ENCODE measurements at regions not wholly inside any gene's neighbourhood (a gene's known extent, or its start where the extent isn't known, plus 50 kb on each side); places are given as distances from the start of the nearest gene placed in this dataset.

GRCh38 chr21:24976238-24976637, 631.0 kb downstream of the MRPL39 start:
- Histone ChIP-seq H4K12ac (ENCODE audit: low read depth, low read length) (no peak overlapping the region), H3K4ac (ENCODE audit: low read depth, low read length) (no peak overlapping the region), H3K14ac (ENCODE audit: low read length) (no peak overlapping the region), H3K79me1 (ENCODE audit: low read length) (no peaks in the 10 kb centered on the region), H3K9me3 (ENCODE audit: insufficient read depth, low read depth, low read length) (no peaks in the 10 kb centered on the region), H3K4me1 (ENCODE audit: control insufficient read depth in 1 of 2, insufficient read depth in 2 of 2, low read length in 2 of 2) (no peaks in the 10 kb centered on the region), H2BK120ac (ENCODE audit: insufficient read depth, low read length, poor library complexity) (no peak overlapping the region), H3K79me2 (ENCODE audit: control insufficient read depth, insufficient read depth, low read length, poor library complexity) (no peaks in the 10 kb centered on the region), H4K91ac (ENCODE audit: low read depth, low read length) (no peak overlapping the region), H4K8ac (ENCODE audit: low read depth, low read length) (no peak overlapping the region), H2BK5ac (ENCODE audit: low read depth, low read length, poor library complexity) (no peak overlapping the region), H3K4me2 (ENCODE audit: low read length) (no peak overlapping the region), H3K18ac (ENCODE audit: low read length) (no peak overlapping the region), H3K27me3 (ENCODE audit: insufficient read depth, low read length) (no peaks in the 10 kb centered on the region), H2AK5ac (ENCODE audit: low read length) (no peak overlapping the region), H3K4me3 (ENCODE audit: low read depth, low read length) (no peak overlapping the region), H3K9ac (ENCODE audit: low read length) (no peak overlapping the region), H3K36me3 (ENCODE audit: control insufficient read depth in 1 of 2, insufficient read depth in 2 of 2, low read length in 2 of 2) (no peaks in the 10 kb centered on the region), H3K27ac (ENCODE audit: low read depth, low read length) (no peak overlapping the region), H3K23ac (ENCODE audit: low read length) (no peak overlapping the region), H2BK12ac (ENCODE audit: low read length) (no peak overlapping the region), H2AFZ (ENCODE audit: insufficient read depth, low read length, poor library complexity) (no peak overlapping the region)
- WGBS (ENCODE audit: extremely low coverage, insufficient coverage, insufficient read length) = no CpG with 5 or more reads among the region's 1 CpG
- DNase-seq = no peak

GRCh38 chr21:24969068-24969467, 638.2 kb downstream of the MRPL39 start:
- Histone ChIP-seq H2AFZ (ENCODE audit: insufficient read depth, low read length, poor library complexity) (no peak overlapping the region), H3K9me3 (ENCODE audit: insufficient read depth, low read depth, low read length) (no peaks in the 10 kb centered on the region), H3K18ac (ENCODE audit: low read length) (no peak overlapping the region), H3K36me3 (ENCODE audit: control insufficient read depth in 1 of 2, insufficient read depth in 2 of 2, low read length in 2 of 2) (no peaks in the 10 kb centered on the region), H2AK5ac (ENCODE audit: low read length) (no peak overlapping the region), H4K91ac (ENCODE audit: low read depth, low read length) (no peak overlapping the region), H2BK5ac (ENCODE audit: low read depth, low read length, poor library complexity) (no peak overlapping the region), H3K79me2 (ENCODE audit: control insufficient read depth, insufficient read depth, low read length, poor library complexity) (no peaks in the 10 kb centered on the region), H3K23ac (ENCODE audit: low read length) (no peak overlapping the region), H2BK12ac (ENCODE audit: low read length) (no peak overlapping the region), H3K27ac (ENCODE audit: low read depth, low read length) (no peak overlapping the region), H3K79me1 (ENCODE audit: low read length) (no peaks in the 10 kb centered on the region), H3K14ac (ENCODE audit: low read length) (no peak overlapping the region), H3K4ac (ENCODE audit: low read depth, low read length) (no peak overlapping the region), H2BK120ac (ENCODE audit: insufficient read depth, low read length, poor library complexity) (no peak overlapping the region), H4K8ac (ENCODE audit: low read depth, low read length) (no peak overlapping the region), H3K4me2 (ENCODE audit: low read length) (no peak overlapping the region), H3K9ac (ENCODE audit: low read length) (no peak overlapping the region), H3K4me3 (ENCODE audit: low read depth, low read length) (no peak overlapping the region), H3K4me1 (ENCODE audit: control insufficient read depth in 1 of 2, insufficient read depth in 2 of 2, low read length in 2 of 2) (no peaks in the 10 kb centered on the region), H4K12ac (ENCODE audit: low read depth, low read length) (no peak overlapping the region), H3K27me3 (ENCODE audit: insufficient read depth, low read length) (no peaks in the 10 kb centered on the region)
- WGBS (ENCODE audit: extremely low coverage, insufficient coverage, insufficient read length) = no CpG with 5 or more reads among the region's 1 CpG
- no peak for DNase-seq

- Histone ChIP-seq H4K91ac (ENCODE audit: low read depth, low read length) (no peak overlapping the region), H4K8ac (ENCODE audit: low read depth, low read length) (no peak overlapping the region)
- WGBS (ENCODE audit: extremely low coverage, insufficient coverage, insufficient read length) = no CpG with 5 or more reads among the region's 6 CpGs
These were observed 651.9 kb downstream of the MRPL39 start for GRCh38 chr21:24955275-24955961.

DNA sequence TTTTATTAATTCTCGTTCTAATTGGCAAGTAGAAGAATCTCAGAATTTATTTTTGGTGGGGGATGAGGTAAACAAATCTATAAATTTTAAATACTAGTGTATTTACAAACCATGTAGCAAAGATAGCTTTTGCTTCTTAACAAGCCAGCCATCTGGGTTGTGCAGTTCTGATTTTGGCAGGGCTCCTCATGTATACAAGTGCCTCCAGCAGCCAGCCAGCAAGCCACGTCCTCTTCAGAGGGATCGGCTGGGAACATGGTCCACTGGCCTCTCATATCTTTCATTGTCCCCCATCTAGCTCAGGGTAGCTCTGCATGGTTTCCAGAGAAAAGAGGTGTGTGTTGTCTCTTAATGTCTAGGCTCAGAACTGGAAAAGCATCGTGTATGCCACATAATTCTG, 659.1 kb downstream of the MRPL39 start:
- H2BK120ac ChIP-seq (ENCODE audit: insufficient read depth, low read length, poor library complexity) = no peak overlapping the region
- no peak overlapping the region for H3K18ac ChIP-seq (ENCODE audit: low read length)
- H3K4me3 ChIP-seq (ENCODE audit: low read depth, low read length) = no peak overlapping the region
- H3K23ac ChIP-seq (ENCODE audit: low read length) = no peak overlapping the region
- no peaks in the 10 kb centered on the region for H3K36me3 ChIP-seq (ENCODE audit: control insufficient read depth in 1 of 2, insufficient read depth in 2 of 2, low read length in 2 of 2)
- H3K9ac ChIP-seq (ENCODE audit: low read length) = no peak overlapping the region
- no peak for DNase-seq
- no peaks in the 10 kb centered on the region for H3K79me2 ChIP-seq (ENCODE audit: control insufficient read depth, insufficient read depth, low read length, poor library complexity)
- no peak overlapping the region for H4K12ac ChIP-seq (ENCODE audit: low read depth, low read length)
- H3K4me2 ChIP-seq (ENCODE audit: low read length) = no peak overlapping the region
- H2BK12ac ChIP-seq (ENCODE audit: low read length) = no peak overlapping the region
- H3K27ac ChIP-seq (ENCODE audit: low read depth, low read length) = no peak overlapping the region
- no peak overlapping the region for H3K14ac ChIP-seq (ENCODE audit: low read length)
- H3K9me3 ChIP-seq (ENCODE audit: insufficient read depth, low read depth, low read length) = peaks cover 3% of the 10 kb centered on the region
- H3K4me1 ChIP-seq (ENCODE audit: control insufficient read depth in 1 of 2, insufficient read depth in 2 of 2, low read length in 2 of 2) = no peaks in the 10 kb centered on the region
- no peak overlapping the region for H2AFZ ChIP-seq (ENCODE audit: insufficient read depth, low read length, poor library complexity)
- no peak overlapping the region for H3K4ac ChIP-seq (ENCODE audit: low read depth, low read length)
- H3K27me3 ChIP-seq (ENCODE audit: insufficient read depth, low read length) = no peaks in the 10 kb centered on the region
- no peak overlapping the region for H2AK5ac ChIP-seq (ENCODE audit: low read length)
- no peak overlapping the region for H4K8ac ChIP-seq (ENCODE audit: low read depth, low read length)
- no peaks in the 10 kb centered on the region for H3K79me1 ChIP-seq (ENCODE audit: low read length)
- no peak overlapping the region for H2BK5ac ChIP-seq (ENCODE audit: low read depth, low read length, poor library complexity)
- no peak overlapping the region for H4K91ac ChIP-seq (ENCODE audit: low read depth, low read length)
- no CpG with 5 or more reads among the region's 4 CpGs for WGBS (ENCODE audit: extremely low coverage, insufficient coverage, insufficient read length)

More at GRCh38 chr21:24955275-24955961, 651.9 kb downstream of the MRPL39 start:
- Histone ChIP-seq H3K79me1 (ENCODE audit: low read length) (no peaks in the 10 kb centered on the region), H2BK120ac (ENCODE audit: insufficient read depth, low read length, poor library complexity) (no peak overlapping the region), H2AFZ (ENCODE audit: insufficient read depth, low read length, poor library complexity) (no peak overlapping the region), H3K14ac (ENCODE audit: low read length) (no peak overlapping the region), H3K4me3 (ENCODE audit: low read depth, low read length) (no peak overlapping the region), H3K4me2 (ENCODE audit: low read length) (no peak overlapping the region), H3K36me3 (ENCODE audit: control insufficient read depth in 1 of 2, insufficient read depth in 2 of 2, low read length in 2 of 2) (no peaks in the 10 kb centered on the region), H3K9me3 (ENCODE audit: insufficient read depth, low read depth, low read length) (no peaks in the 10 kb centered on the region), H3K27me3 (ENCODE audit: insufficient read depth, low read length) (no peaks in the 10 kb centered on the region), H3K27ac (ENCODE audit: low read depth, low read length) (no peak overlapping the region), H2BK12ac (ENCODE audit: low read length) (no peak overlapping the region), H3K79me2 (ENCODE audit: control insufficient read depth, insufficient read depth, low read length, poor library complexity) (no peaks in the 10 kb centered on the region), H2BK5ac (ENCODE audit: low read depth, low read length, poor library complexity) (no peak overlapping the region), H3K4ac (ENCODE audit: low read depth, low read length) (no peak overlapping the region), H3K9ac (ENCODE audit: low read length) (no peak overlapping the region), H3K23ac (ENCODE audit: low read length) (no peak overlapping the region), H4K12ac (ENCODE audit: low read depth, low read length) (no peak overlapping the region), H2AK5ac (ENCODE audit: low read length) (no peak overlapping the region), H3K18ac (ENCODE audit: low read length) (no peak overlapping the region), H3K4me1 (ENCODE audit: control insufficient read depth in 1 of 2, insufficient read depth in 2 of 2, low read length in 2 of 2) (no peaks in the 10 kb centered on the region)
- no peak for DNase-seq
